ENCODE measurements at regions not wholly inside any gene's neighbourhood (a gene's known extent, or its start where the extent isn't known, plus 50 kb on each side); places are given as distances from the start of the nearest gene placed in this dataset.
"Not testable (repeated sequence)": the region's sequence is repeated elsewhere in the genome, so short reads cannot be mapped to it uniquely, and the experiment has no call there.

- no peak overlapping the region for H3K9ac ChIP-seq (ENCODE audit: low read length)
- no peaks in the 10 kb centered on the region for H4K20me1 ChIP-seq (ENCODE audit: low read depth, low read length)
- TF ChIP-seq EZH2phosphoT487 (conservative IDR thresholded peaks at IDR 0.05; ENCODE audit: low read length) (no peak), CTCF (IDR thresholded peaks at IDR 0.05; ENCODE audit: insufficient read depth, low read length, poor library complexity, severe bottlenecking) (no peak)
Observed at GRCh38 chr4:85210353-85210752, 243.9 kb upstream of the WDFY3 start.

GRCh38 chr4:85216571-85216970, 250.1 kb upstream of the WDFY3 start:
- H3K36me3 ChIP-seq (ENCODE audit: low read length); H3K4me3 ChIP-seq (ENCODE audit: insufficient read depth, low read length, poor library complexity, severe bottlenecking); H3K79me2 ChIP-seq (ENCODE audit: insufficient read depth, low read length); H3K9me2 ChIP-seq (replicated peaks; ENCODE audit: insufficient read depth, low read length); H3K27ac ChIP-seq (ENCODE audit: low read depth, low read length); H3K9me3 ChIP-seq (ENCODE audit: insufficient read depth, low read length); H3F3A ChIP-seq (ENCODE audit: insufficient read depth); H2AFZ ChIP-seq (ENCODE audit: low read depth, low read length, severe bottlenecking); H3K27me3 ChIP-seq (ENCODE audit: low read length); H4K20me1 ChIP-seq (ENCODE audit: low read depth, low read length); H3K9ac ChIP-seq (ENCODE audit: low read length); H3K4me2 ChIP-seq (ENCODE audit: low read depth, low read length, poor library complexity, severe bottlenecking): not testable (repeated sequence)

More at GRCh38 chr4:85210353-85210752, 243.9 kb upstream of the WDFY3 start:
- no peaks in the 10 kb centered on the region for H3K9me2 ChIP-seq (replicated peaks; ENCODE audit: insufficient read depth, low read length)
- no peak overlapping the region for H3K4me2 ChIP-seq (ENCODE audit: low read depth, low read length, poor library complexity, severe bottlenecking)
- H3K36me3 ChIP-seq (ENCODE audit: low read length) = no peaks in the 10 kb centered on the region
- no peaks in the 10 kb centered on the region for H3K9me3 ChIP-seq (ENCODE audit: insufficient read depth, low read length)
- no peak overlapping the region for H3K4me3 ChIP-seq (ENCODE audit: insufficient read depth, low read length, poor library complexity, severe bottlenecking)
- no peaks in the 10 kb centered on the region for H3K79me2 ChIP-seq (ENCODE audit: insufficient read depth, low read length)
- no peak overlapping the region for H2AFZ ChIP-seq (ENCODE audit: low read depth, low read length, severe bottlenecking)
- no peaks in the 10 kb centered on the region for H3K27me3 ChIP-seq (ENCODE audit: low read length)
- H3K27ac ChIP-seq (ENCODE audit: low read depth, low read length) = no peak overlapping the region
- H3F3A ChIP-seq (ENCODE audit: insufficient read depth) = no peaks in the 10 kb centered on the region

- H4K20me1 ChIP-seq (ENCODE audit: low read depth, low read length) = no peaks in the 10 kb centered on the region
- no peak overlapping the region for H3K9ac ChIP-seq (ENCODE audit: low read length)
- no peaks in the 10 kb centered on the region for H3K9me3 ChIP-seq (ENCODE audit: insufficient read depth, low read length)
- no peak overlapping the region for H3K4me2 ChIP-seq (ENCODE audit: low read depth, low read length, poor library complexity, severe bottlenecking)
- no peaks in the 10 kb centered on the region for H3K79me2 ChIP-seq (ENCODE audit: insufficient read depth, low read length)
- no peaks in the 10 kb centered on the region for H3K9me2 ChIP-seq (replicated peaks; ENCODE audit: insufficient read depth, low read length)
- no peak overlapping the region for H3K27ac ChIP-seq (ENCODE audit: low read depth, low read length)
- H3K36me3 ChIP-seq (ENCODE audit: low read length) = no peaks in the 10 kb centered on the region
- H2AFZ ChIP-seq (ENCODE audit: low read depth, low read length, severe bottlenecking) = no peak overlapping the region
- TF ChIP-seq EZH2phosphoT487 (conservative IDR thresholded peaks at IDR 0.05; ENCODE audit: low read length) = no peak
- no peak for TF ChIP-seq CTCF (IDR thresholded peaks at IDR 0.05; ENCODE audit: insufficient read depth, low read length, poor library complexity, severe bottlenecking)
- H3K4me3 ChIP-seq (ENCODE audit: insufficient read depth, low read length, poor library complexity, severe bottlenecking) = no peak overlapping the region
- no peaks in the 10 kb centered on the region for H3K27me3 ChIP-seq (ENCODE audit: low read length)
- no peaks in the 10 kb centered on the region for H3F3A ChIP-seq (ENCODE audit: insufficient read depth)
Observed at GRCh38 chr4:85218756-85219155, 252.3 kb upstream of the WDFY3 start.

GRCh38 chr4:85221606-85222005, 253.3 kb upstream of the ARHGAP24 start:
- H3K27me3 ChIP-seq (ENCODE audit: low read length) = no peaks in the 10 kb centered on the region
- H3F3A ChIP-seq (ENCODE audit: insufficient read depth) = no peaks in the 10 kb centered on the region
- no peak overlapping the region for H3K4me3 ChIP-seq (ENCODE audit: insufficient read depth, low read length, poor library complexity, severe bottlenecking)
- no peak overlapping the region for H3K9ac ChIP-seq (ENCODE audit: low read length)
- H3K9me2 ChIP-seq (replicated peaks; ENCODE audit: insufficient read depth, low read length) = no peaks in the 10 kb centered on the region
- no peaks in the 10 kb centered on the region for H3K9me3 ChIP-seq (ENCODE audit: insufficient read depth, low read length)
- H3K4me2 ChIP-seq (ENCODE audit: low read depth, low read length, poor library complexity, severe bottlenecking) = no peak overlapping the region
- H2AFZ ChIP-seq (ENCODE audit: low read depth, low read length, severe bottlenecking) = no peak overlapping the region
- H3K36me3 ChIP-seq (ENCODE audit: low read length) = no peaks in the 10 kb centered on the region
- TF ChIP-seq CTCF (IDR thresholded peaks at IDR 0.05; ENCODE audit: insufficient read depth, low read length, poor library complexity, severe bottlenecking) (no peak), EZH2phosphoT487 (conservative IDR thresholded peaks at IDR 0.05; ENCODE audit: low read length) (no peak)
- no peak overlapping the region for H3K27ac ChIP-seq (ENCODE audit: low read depth, low read length)
- no peaks in the 10 kb centered on the region for H3K79me2 ChIP-seq (ENCODE audit: insufficient read depth, low read length)
- H4K20me1 ChIP-seq (ENCODE audit: low read depth, low read length) = no peaks in the 10 kb centered on the region

Measured in SU-DHL-6 (cell line).